Stromal cell of bone marrow (primary cell): ENCODE measurements at regions not wholly inside any gene's neighbourhood (a gene's known extent, or its start where the extent isn't known, plus 50 kb on each side); places are given as distances from the start of the nearest gene placed in this dataset.
"Not testable (repeated sequence)": the region's sequence is repeated elsewhere in the genome, so short reads cannot be mapped to it uniquely, and the experiment has no call there.

Experiments
- DNase-seq: peaks from one replicate; pipeline ENCODE4 v3.0.0-alpha.2; 2012; ENCODE audit warnings: low read depth

DNA sequence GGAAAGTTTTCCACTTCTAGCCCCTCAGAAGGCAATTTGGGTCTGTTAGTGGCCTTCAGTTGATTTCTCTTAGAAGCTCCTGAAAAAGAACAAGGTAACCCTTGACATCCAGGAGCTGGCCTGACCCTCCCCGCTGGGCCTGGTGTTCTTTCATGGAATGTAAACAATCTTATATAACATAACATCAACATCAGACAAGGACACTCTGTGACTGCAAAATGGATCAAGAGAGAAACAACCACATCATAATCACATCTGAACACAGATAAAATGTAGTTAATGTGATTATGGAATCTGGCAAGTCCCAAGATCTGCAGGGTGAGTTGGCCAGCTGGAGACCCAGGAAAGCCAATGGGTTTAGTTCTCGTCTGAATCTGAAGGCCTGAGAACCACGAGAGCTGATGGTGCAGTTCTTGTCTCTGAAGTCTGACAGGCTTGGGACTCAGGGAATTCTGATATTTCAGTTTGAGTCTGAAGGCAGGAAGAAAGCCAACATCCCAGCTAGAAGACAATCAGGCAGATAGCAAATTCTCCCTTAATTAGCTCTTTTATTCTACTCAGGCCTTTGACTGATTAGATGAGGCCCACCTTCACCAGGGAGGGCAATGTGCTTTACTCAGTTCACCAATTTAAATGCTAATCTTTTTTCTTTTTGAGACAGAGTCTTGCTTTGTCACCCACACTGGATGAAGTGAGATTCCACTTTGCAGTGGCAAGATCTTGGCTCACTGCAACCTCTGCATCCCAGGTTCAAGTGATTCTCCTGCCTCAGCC is 91.4 kb upstream of the NAMPT start:
- no peak for DNase-seq

DNA sequence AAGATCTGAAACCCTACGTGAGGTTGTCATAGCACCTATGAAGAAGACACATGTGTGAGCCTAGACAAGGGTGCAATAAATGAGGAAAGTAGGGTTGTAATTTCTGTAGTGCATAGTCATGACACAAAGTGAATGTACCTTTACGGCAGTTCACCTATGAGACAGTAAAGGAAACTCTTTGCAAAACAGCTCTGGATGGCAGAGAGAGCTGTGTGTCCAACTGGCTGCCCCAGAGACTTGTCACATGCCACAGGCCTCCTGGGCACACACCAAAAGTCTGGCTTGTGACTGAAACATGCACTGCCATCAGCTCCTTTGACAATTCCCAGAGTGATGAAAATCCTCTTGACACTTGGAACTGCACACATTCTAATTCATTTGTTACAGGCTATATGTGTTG is 90.7 kb upstream of the NAMPT start:
- no peak for DNase-seq

DNA sequence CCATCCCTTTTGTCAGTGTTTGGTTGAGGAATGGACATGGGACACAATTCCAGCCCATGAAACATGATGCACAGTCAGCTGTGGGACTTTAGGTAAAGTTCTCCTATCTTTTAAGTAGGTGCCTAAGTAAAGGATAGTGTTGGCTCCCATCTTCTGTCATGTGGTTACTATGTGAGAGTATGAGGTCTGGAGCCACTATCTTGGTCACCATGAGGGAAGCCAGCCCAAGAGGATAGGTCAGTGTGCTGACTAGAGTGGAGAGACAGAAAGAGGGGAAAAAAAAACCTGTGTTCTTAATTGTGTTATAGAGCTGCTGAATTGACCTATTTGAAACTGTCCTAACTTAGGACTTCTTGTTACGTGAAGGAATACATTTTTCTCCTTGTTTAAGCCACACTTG is 89.7 kb upstream of the NAMPT start:
- no peak for DNase-seq

DNA sequence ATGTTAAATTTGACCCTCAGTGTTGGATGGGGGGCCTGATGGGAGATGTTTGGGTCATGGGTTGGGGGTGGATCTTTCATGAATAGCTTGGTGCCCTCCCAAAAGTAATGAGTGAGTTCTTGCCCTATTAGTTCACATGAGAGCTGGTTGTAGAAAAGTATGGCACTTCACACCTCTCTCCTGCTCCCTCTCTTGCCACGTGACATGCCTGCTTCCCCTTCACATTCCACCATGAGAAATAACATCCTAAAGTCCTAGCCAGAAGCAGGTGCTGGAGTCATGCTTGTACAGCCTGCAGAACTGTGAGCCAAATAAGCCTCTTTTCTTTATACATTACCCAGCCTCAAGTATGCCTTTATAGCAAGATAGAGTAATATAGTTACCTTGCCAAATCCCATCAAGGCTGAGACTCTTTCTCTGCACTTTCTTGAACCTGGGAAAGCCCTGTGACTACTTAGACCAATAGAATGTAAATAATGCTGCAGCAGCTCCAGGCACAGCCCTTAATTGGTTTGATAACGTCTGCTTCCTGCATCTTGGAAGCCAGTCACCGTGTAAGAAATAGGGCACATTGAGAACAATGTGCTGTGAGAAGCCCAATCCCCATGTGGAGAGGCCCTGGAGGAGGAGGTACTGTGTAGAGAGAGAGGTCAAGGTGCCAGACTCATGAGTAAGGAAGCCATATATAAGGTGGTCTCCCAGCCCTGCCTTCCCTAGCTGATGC is 88.0 kb upstream of the NAMPT start:
- DNase-seq, result no peak

DNA sequence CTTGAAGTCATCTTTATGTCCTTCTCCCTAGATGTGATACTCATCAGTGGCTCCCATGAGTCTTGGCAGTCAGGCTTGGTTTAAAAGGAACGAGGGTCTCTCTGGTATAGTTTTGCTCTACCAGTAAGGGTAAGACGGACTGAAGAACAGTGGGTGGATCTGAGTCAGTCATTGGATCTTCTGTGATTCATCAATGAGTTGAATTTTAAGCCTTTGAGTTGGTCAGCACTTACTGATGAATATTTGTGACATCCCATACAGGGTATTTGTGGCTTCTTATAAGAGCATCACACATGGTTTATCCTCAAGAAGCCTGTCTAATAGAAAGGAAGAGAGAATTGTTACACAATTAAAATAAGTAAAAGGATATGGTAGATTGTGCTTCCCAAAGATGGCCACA is 87.3 kb upstream of the NAMPT start:
- no peak for DNase-seq

DNA sequence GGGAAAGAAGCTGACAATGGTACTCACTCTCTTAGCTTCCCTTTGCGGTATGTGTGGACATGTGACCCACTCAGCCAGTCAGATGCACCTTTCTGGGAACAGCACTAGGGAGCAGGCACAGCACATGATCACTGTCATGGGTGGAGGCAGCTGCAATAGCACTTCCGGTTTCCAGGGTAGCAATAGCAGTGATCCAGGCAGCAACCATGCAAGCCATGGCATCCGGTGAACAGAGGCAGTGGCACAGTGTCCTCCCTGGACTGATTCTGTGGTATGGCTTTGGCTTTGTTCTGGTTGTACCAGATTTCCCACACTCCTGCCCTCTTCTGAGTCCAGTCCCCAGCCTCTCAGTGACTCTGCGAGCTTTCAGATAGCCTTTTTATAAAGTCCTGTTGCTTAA is 86.8 kb upstream of the NAMPT start:
- no peak for DNase-seq

DNA sequence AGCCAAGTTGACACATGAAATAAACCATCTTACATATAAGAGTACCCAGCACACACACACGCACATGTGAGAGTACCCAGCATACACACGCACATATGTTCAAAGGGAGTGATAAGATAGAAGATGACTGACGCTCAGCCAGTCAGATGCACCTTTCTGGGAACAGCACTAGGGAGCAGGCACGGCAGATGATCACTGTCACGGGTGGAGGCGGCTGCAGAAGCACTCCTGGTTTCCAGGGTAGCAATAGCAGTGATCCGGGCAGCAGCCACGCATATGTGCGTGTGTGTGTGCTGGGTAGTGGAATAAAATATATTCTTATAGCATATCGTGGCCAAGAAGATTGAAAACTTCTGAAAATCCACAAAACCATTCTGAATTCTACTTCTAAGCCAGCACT is 85.8 kb upstream of the NAMPT start:
- no peak for DNase-seq

DNA sequence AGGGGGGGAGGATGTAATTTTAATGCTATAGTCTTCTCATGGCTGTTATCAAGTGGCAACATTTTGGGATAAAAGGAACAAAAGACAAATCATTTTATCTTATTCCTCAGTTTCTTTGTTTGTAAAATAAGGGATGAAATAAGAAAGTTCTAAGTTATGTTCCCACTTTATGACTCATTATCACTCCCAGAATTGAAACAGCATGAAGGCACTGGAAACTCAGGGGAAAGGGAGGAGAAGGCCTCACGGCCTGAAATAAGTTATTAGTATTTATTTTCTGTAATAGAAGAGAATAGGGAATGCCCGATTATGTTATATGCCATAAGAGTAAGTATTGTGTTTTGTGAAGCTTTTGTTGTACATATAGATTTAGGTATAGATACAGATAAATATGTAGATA is 85.0 kb upstream of the NAMPT start:
- no peak for DNase-seq

- peak; percentile 78 for DNase-seq
These were observed 84.6 kb upstream of the NAMPT start for GRCh38 chr7:106369352-106369751.

DNA sequence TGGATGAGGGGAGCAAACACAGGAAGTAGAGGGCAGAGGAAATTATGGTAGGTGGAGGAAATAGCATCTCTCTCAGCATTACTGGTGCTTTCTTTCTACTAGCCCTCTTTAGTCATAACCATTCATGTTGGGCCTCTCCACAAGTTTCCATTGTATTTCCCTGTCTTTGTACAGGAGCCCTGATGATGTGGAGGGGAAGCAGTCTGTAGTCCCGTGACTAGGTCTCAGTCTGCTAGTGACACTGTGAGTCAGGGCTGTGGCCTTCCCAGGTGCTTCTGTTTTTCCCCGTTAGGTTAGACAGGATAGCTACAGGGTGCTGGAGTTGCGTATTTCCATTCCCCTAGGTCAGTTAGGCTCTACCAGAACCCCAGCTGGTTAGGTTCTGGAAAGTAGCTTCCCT is 82.9 kb upstream of the NAMPT start:
- no peak for DNase-seq

GRCh38 chr7:106367018-106367420 is 82.2 kb upstream of the NAMPT start:
- no peak for DNase-seq

DNA sequence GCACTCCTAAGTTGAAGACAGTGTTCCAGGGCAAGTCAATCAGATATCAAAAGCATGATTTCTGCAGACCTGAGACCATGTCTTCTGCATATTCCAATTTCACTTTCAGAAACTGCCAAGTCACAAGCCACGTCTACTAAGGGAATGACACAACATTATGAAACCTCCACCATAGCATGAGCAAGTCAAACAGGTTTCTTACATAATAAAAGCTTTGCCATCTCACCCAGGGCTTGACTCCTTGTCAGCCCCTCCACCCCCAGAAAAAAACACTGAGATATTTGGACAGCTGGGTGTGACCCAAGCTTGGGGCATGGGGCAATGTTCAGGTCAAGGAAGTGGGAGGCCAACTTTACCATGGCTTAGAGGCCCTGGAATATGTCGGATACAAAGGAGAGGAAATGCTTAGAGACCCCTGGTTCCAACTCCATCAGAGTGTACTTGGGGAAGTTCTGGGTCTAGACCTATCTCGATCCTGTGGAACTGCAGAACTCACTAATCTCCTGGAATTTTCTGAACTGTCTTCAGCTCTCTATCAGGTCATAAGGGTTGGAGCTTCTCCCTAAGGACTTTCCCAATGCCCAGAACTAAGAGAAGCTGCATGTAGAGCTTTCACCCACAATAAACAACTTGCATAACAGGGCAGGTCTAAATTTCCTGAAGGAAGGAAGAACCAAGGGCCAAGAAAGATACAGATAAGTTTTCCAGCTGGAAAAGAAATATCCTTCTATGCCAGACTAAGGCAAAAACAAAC is 80.6 kb upstream of the NAMPT start:
- no peak for DNase-seq

- not testable (repeated sequence) for DNase-seq
These were observed 77.7 kb upstream of the NAMPT start for GRCh38 chr7:106362507-106362906.

DNA sequence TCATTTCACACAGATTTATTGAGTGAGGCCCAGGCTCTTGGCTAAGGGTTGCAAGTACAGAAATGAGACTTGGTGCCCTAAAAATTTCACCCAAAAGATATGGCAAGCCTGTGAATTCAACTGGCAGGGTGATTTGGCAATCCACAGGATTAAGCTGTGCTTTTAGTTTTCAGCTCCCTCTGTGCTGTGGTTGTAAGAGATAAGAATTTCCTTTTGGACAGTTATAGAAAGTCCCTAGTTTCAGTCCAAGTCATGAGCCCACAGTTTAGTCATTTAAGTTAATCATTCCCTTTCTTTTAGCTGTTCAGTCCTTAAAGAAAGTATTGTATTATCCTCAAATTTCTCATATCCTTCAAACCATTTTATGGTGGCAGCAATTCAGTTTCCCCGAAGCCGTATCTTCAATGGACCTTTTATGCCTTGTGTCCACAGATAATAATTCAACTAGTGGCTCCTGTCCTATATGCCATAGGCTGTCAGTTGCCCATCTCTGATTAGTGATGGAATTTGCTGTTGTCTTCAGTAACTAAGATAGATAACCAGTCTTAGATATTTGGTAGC is 73.4 kb upstream of the NAMPT start:
- DNase-seq, result peak; percentile 59

GRCh38 chr7:106357675-106358074 is 72.9 kb upstream of the NAMPT start:
- DNase-seq, result no peak

GRCh38 chr7:106354822-106355221 is 70.0 kb upstream of the NAMPT start:
- no peak for DNase-seq

GRCh38 chr7:106353944-106354343 is 69.2 kb upstream of the NAMPT start:
- DNase-seq, result no peak

- DNase-seq, result no peak
These were observed 63.4 kb upstream of the NAMPT start for GRCh38 chr7:106348231-106348630.

DNA sequence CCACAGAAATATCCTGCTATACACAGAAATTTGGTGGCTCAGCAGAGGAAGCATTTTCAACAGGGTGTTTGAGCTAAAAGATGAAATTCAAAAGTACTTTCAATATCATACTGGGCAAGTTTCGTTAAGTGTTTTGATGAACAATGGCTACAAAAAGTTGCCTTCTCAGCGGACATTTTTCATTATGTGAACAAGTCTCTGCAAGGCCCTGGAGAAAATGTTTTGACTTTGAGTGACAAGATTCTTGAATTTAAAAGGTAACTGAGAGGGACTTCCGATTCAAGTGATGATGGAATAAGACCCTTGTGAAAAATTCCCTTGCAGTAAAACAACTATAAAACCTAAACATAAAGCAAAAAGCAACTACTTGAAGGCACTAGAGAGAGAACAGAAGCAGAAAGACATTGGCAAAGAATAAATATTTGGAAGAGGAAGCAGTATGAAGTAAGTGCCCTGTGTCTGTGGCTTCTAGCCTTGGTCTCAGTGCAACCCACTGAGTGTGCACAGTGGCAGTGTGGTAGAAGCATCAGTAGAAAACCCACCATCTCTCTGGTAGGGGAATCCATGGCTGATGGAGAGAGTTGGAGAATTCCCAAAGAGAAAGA is 62.5 kb upstream of the NAMPT start:
- no peak for DNase-seq

GRCh38 chr7:106346678-106347217 is 62.0 kb upstream of the NAMPT start:
- peak; percentile 82 for DNase-seq

GRCh38 chr7:106346167-106346677 is 61.4 kb upstream of the NAMPT start:
- no peak for DNase-seq
